Stimulated activated naive CD8-positive, alpha-beta T cell treated with anti-CD3 and anti-CD28 coated beads, Interleukin-15, amount 100 ng/mL, for 72 hours (primary cell): ENCODE measurements at regions not wholly inside any gene's neighbourhood (a gene's known extent, or its start where the extent isn't known, plus 50 kb on each side); places are given as distances from the start of the nearest gene placed in this dataset.

ENCODE experiments used
- ATAC-seq: fragments of 150-1000 bp; cut with Tn5 transposase; 2 replicates; pipeline ENCODE4 v1.10.0; 2021; ENCODE audit warnings: mild to moderate bottlenecking, moderate library complexity
- DNase-seq, 2 donors: peaks; one replicate each; pipeline ENCODE4 v3.0.0; 2021 to 2022
- H3K27ac Mint-ChIP-seq, 2 donors: one replicate each; pipeline ENCODE4 v1.8.0; 2022; ENCODE audit warnings: mild to moderate bottlenecking in 2 of 2, mixed read lengths in 2 of 2, moderate library complexity in 2 of 2
- H3K27me3 Mint-ChIP-seq: one replicate; pipeline ENCODE4 v1.8.0; 2022; ENCODE audit warnings: mixed read lengths
- H3K4me1 Mint-ChIP-seq: one replicate; pipeline ENCODE4 v1.8.0; 2022; ENCODE audit warnings: mild to moderate bottlenecking, mixed read lengths
- H3K4me3 Mint-ChIP-seq, 2 donors: one replicate each; pipeline ENCODE4 v1.8.0; 2022; ENCODE audit warnings: mild to moderate bottlenecking in 2 of 2, mixed read lengths in 2 of 2, moderate library complexity in 1 of 2
- H3K9me3 Mint-ChIP-seq, 2 donors: one replicate each; pipeline ENCODE4 v1.8.0; 2022; ENCODE audit warnings: mixed read lengths in 2 of 2

GRCh38 chr15:70427167-70428120 is 329.7 kb upstream of the TLE3 start:
- Mint-ChIP-seq H3K27ac (no peak overlapping the region), H3K4me3 (no peak overlapping the region), H3K27me3 (peaks cover 14% of the 10 kb centered on the region), H3K9me3 (peaks cover 6 to 23% of the 10 kb centered on the region in 2 donors), H3K4me1 (peaks cover 32% of the 10 kb centered on the region)
- ATAC-seq (no peak), DNase-seq (no peak)

DNA sequence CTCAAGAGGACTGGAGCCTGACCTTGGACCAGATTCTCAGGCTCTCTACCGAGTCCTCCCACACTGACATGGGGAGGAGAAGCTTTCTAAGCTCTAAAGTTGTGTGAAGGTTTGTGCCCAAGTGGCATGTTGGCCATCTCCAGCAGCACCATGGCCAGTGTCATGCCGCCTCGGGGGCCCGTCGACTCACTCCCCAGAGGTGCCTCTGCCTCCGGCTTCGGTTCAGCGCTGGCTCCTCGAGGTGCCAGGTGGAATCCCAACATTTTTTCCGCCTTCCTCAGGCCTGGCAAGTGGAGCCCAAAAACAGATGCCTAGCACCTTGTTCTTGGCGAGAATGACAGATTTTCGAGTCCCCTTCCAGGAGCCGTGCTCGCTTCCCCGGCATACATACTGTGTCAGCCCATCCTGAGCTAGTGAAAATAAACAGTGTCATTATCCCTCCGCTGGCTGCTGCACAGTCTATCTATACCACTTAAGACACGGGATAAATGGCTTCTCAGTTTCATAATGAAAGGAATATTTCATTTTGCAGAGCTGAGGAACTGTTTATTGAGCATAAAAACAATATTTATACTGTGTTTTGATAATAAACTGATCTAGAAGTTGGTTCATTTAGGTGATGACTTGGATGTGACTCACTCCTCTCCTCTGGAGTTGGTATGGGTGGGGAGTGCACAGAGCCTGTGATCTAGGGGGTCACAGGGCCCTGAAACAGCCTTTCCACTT is 328.5 kb upstream of the TLE3 start:
- Mint-ChIP-seq H3K9me3 (peaks cover 6 to 23% of the 10 kb centered on the region in 2 donors), H3K27me3 (peaks cover 20% of the 10 kb centered on the region), H3K4me1 (peaks cover 32% of the 10 kb centered on the region), H3K27ac (no peak overlapping the region), H3K4me3 (no peak overlapping the region)
- ATAC-seq = no peak
- no peak for DNase-seq

DNA sequence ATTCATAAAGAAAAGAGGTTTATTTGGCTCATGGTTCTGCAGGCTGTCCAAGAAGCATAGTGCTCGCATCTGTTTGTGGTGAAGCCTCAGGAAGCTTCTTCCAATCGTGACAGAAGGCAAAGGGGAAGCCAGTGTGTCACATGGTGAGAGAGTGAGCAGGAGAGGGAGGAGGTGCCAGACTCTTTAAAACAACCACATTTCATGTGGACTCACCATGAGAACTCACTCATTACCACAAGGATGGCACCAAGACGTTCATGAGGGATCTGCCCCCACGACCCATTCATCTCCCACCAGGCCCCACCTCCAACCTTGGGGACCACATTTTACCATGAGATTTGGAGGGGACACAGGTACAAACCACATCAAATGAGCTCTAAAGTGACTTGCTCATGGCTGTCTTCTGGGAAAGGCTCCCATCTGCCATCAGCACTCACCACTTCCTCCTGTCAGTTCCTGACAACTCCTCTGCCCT is 327.3 kb upstream of the TLE3 start:
- Mint-ChIP-seq H3K27ac (no peak overlapping the region), H3K9me3 (peaks cover 6 to 23% of the 10 kb centered on the region in 2 donors), H3K4me3 (peak overlapping the region in 1 of 2 donors; percentile 45), H3K27me3 (peaks cover 27% of the 10 kb centered on the region), H3K4me1 (peaks cover 32% of the 10 kb centered on the region)
- peak; percentile 90 for ATAC-seq
- DNase-seq = peak in 1 of 2 donors; percentile 62

DNA sequence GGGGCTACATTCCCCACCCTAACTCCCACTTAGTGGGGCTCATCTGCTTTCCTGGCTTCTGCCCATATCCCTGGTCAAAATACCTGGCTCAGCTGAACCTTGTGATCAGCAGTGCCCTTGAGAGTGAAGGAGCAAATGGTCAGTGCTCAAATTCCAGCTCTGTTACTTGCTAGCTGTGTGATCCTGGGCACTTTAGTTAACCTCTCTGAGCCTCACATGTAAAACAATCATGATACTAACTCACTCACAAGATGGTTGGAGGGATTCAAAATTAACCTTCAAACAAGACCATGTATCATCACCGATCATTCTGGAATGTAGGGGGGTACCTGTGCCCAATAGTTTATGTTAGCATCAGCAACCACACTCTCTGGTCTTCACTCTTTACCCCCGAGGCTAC is 325.6 kb upstream of the TLE3 start:
- DNase-seq (no peak), ATAC-seq (no peak)
- Mint-ChIP-seq H3K4me3 (no peak overlapping the region), H3K27me3 (peaks cover 34% of the 10 kb centered on the region), H3K27ac (no peak overlapping the region), H3K9me3 (peaks cover 6 to 16% of the 10 kb centered on the region in 2 donors), H3K4me1 (peaks cover 32% of the 10 kb centered on the region)

DNA sequence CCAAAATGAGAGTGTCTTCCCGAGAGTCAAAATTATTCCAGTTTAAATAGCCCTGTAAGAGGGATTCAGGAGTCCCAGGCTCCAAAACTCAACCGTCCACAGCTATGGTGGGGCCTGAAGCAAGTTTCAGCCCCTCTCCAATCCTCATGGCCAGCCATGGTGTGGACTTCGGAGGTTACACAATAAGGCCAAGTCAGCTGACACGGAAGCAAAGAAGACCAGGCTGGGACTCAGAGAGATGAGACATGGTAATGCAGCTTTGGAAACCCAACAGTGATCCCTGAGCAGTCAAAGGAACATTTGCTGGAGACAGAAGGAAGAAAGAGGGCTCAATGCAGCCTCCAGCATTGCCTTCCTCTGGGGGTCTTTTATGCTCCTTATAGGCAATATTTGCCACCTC is 324.6 kb upstream of the TLE3 start:
- peaks cover 6 to 11% of the 10 kb centered on the region in 2 donors for H3K9me3 Mint-ChIP-seq
- H3K27ac Mint-ChIP-seq = peak overlapping the region in 1 of 2 donors; percentile 63
- peaks cover 32% of the 10 kb centered on the region for H3K4me1 Mint-ChIP-seq
- ATAC-seq (no peak), DNase-seq (no peak)
- H3K4me3 Mint-ChIP-seq = no peak overlapping the region
- H3K27me3 Mint-ChIP-seq = peaks cover 34% of the 10 kb centered on the region

DNA sequence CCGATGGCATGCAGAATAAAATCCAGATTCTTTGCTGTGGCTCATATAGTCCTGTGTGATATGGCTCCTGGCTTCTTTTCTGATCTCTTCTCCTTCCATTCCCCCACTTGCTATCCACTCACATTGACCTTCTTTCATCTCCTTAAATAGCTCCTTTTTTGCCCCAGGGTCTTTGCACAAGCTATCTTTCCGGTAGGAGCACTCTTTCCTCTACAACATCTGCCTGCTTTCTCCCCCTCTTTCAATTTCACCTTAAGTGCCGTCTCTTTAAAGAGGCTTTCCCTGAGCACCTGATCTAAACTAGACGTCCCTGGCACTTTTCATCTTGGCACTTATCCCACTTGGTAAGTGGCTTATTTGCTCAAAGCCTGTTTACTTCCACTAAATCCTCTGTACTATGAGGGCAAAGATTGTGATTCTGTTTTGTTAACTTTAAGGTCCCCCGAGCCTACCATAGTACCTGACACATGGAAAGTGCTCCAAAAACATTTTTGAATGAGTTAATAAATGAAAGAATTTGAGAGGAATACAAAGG is 323.3 kb upstream of the TLE3 start:
- H3K27ac Mint-ChIP-seq = no peak overlapping the region
- H3K9me3 Mint-ChIP-seq = peaks cover 6 to 11% of the 10 kb centered on the region in 2 donors
- ATAC-seq (no peak), DNase-seq (no peak)
- no peak overlapping the region for H3K4me3 Mint-ChIP-seq
- peaks cover 44% of the 10 kb centered on the region for H3K27me3 Mint-ChIP-seq
- H3K4me1 Mint-ChIP-seq = peaks cover 24% of the 10 kb centered on the region

DNA sequence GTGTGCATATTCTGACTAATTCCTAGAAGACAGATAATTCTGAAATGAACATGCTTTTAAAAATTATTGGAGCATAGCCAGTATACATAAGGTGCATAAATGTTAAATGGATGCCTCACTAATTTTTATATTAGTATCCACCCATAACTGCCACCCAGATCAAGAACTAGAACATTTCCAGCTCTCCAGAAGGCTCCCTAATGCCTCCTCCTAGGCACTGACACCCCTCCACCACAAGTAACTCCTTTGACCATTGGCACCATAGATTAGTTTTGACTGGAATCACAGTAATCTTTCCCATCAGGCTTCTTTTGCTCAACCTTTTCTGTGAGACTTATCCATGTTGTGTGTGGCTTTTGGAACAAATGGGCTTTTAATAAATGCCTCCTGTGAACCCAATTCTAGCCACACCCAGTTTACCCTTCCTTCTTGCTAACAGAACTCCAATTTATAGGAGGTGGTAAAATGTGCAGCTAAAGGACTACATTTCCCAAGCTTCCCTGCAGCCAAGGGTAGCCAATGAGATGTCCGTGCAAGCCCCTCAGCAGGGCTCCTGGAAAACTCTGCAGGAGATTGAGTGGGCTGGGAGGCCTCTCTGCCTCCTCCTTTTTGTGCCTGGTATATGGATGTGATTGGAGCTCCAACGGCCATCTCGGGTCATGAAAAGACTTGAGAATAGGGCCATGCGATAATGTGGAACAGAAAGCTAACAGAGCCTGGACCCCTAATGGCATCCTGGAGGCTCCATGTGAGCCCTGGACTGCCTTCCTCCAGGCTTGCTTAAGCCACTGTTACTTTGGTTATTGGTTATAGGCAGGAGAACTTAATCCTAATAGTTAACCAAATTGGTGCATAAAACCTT is 322.6 kb upstream of the TLE3 start:
- Mint-ChIP-seq H3K4me3 (no peak overlapping the region), H3K27me3 (peaks cover 46% of the 10 kb centered on the region), H3K9me3 (peaks cover 6 to 11% of the 10 kb centered on the region in 2 donors), H3K4me1 (peaks cover 17% of the 10 kb centered on the region), H3K27ac (no peak overlapping the region)
- no peak for DNase-seq
- ATAC-seq = no peak

DNA sequence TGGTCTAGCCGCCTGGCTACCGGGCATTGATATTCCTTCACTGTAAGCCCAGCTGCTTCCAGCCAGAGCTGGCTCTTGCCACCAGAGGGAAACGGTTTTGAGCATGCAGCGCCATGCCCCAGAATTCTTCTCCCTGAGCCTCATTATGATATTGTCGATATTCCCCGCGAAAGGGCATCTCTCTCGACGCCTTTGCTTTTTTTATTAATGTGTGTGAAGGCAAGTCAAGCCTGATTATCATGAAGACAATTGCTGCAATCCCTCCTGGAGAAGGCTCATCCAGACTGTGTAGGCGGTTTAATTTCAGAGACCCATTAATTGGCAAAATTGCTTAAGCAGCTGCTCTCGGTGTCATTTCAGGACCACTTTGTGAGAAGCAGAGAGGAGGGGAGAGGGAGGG is 321.2 kb upstream of the TLE3 start:
- H3K4me1 Mint-ChIP-seq = peaks cover 3% of the 10 kb centered on the region
- H3K27ac Mint-ChIP-seq = no peak overlapping the region
- H3K4me3 Mint-ChIP-seq = no peak overlapping the region
- ATAC-seq = no peak
- no peak for DNase-seq
- H3K27me3 Mint-ChIP-seq = peaks cover 46% of the 10 kb centered on the region
- peaks cover 0 to 2% of the 10 kb centered on the region in 2 donors for H3K9me3 Mint-ChIP-seq

- Mint-ChIP-seq H3K4me3 (no peak overlapping the region), H3K9me3 (no peaks in the 10 kb centered on the region)
Observed at GRCh38 chr15:70417535-70417934, 319.8 kb upstream of the TLE3 start.

GRCh38 chr15:70416829-70417228 is 319.1 kb upstream of the TLE3 start:
- no peaks in the 10 kb centered on the region for H3K4me1 Mint-ChIP-seq

More at GRCh38 chr15:70417535-70417934, 319.8 kb upstream of the TLE3 start:
- DNase-seq = no peak
- H3K27me3 Mint-ChIP-seq = peaks cover 48% of the 10 kb centered on the region
- no peak for ATAC-seq
- no peaks in the 10 kb centered on the region for H3K4me1 Mint-ChIP-seq
- H3K27ac Mint-ChIP-seq = no peak overlapping the region

DNA sequence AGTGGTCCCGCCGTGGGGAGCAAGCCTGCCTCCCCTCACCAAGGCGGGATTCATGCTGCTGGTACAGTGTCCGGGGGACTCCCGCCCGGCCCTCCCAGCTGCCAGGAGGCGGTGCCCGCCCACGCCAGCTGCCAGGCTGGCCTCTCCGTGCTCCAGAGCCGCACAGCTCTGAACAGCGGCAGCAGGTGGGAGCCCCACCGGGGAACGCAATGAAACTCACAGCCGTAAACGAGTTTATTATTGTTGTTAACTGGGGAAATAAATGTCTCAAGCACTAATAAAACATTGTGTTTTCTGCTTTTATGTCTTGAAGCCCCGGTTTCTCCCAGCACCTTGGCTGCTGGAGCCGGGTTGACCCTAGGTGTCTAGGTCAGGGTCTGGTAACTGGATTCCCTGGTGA is 317.7 kb upstream of the TLE3 start:
- Mint-ChIP-seq H3K27me3 (peaks cover 27% of the 10 kb centered on the region), H3K9me3 (no peaks in the 10 kb centered on the region), H3K4me3 (no peak overlapping the region), H3K27ac (no peak overlapping the region), H3K4me1 (no peaks in the 10 kb centered on the region)
- DNase-seq (no peak), ATAC-seq (no peak)

More at GRCh38 chr15:70416829-70417228, 319.1 kb upstream of the TLE3 start:
- H3K27me3 Mint-ChIP-seq = peaks cover 41% of the 10 kb centered on the region
- no peak for DNase-seq
- H3K4me3 Mint-ChIP-seq = no peak overlapping the region
- no peak overlapping the region for H3K27ac Mint-ChIP-seq
- no peak for ATAC-seq
- no peaks in the 10 kb centered on the region for H3K9me3 Mint-ChIP-seq

DNA sequence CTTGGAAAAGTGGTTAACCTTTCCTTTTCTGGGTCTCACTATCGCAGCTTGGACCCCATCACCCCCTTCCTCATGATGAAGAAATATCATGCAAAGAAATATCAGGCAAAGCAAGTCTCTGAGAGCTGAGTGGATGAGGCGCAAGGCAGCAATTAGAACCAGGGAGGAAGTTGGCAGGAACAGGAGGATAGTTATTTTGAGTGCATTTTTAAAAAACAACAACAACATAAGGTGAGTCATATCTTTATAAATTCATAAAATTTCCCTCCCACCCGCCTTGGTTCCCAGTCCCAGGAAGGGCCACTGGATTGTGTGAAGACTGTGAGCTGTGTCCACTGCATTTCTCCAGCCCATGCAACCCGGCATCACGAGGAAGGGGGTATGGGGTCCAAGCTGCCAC is 316.9 kb upstream of the TLE3 start:
- ATAC-seq (no peak), DNase-seq (no peak)
- H3K4me3 Mint-ChIP-seq = no peak overlapping the region
- no peaks in the 10 kb centered on the region for H3K9me3 Mint-ChIP-seq
- no peak overlapping the region for H3K27ac Mint-ChIP-seq
- H3K4me1 Mint-ChIP-seq = no peaks in the 10 kb centered on the region
- peaks cover 22% of the 10 kb centered on the region for H3K27me3 Mint-ChIP-seq

DNA sequence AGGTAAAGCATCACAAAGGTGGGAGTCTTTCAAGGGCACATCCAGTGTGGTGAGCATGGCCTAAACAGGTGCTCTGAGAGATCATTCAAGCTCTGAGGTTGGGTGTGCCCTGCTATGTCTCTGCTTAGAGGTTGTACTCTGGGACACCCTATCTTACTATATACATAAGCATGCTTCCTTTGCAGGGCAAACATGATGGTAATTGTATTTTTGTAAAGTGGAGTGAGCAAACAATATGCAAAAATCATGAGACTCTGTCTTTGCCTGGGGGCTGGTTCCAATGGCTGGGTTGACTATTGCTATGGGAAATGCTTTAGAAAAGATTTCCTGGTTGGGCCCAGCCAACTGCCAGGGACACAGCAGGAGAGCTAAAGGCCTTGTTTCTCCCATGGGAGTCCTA is 315.1 kb upstream of the TLE3 start:
- H3K27me3 Mint-ChIP-seq = peaks cover 19% of the 10 kb centered on the region
- ATAC-seq (no peak), DNase-seq (no peak)
- no peaks in the 10 kb centered on the region for H3K4me1 Mint-ChIP-seq
- H3K9me3 Mint-ChIP-seq = peaks cover 0 to 8% of the 10 kb centered on the region in 2 donors
- no peak overlapping the region for H3K27ac Mint-ChIP-seq
- H3K4me3 Mint-ChIP-seq = no peak overlapping the region

DNA sequence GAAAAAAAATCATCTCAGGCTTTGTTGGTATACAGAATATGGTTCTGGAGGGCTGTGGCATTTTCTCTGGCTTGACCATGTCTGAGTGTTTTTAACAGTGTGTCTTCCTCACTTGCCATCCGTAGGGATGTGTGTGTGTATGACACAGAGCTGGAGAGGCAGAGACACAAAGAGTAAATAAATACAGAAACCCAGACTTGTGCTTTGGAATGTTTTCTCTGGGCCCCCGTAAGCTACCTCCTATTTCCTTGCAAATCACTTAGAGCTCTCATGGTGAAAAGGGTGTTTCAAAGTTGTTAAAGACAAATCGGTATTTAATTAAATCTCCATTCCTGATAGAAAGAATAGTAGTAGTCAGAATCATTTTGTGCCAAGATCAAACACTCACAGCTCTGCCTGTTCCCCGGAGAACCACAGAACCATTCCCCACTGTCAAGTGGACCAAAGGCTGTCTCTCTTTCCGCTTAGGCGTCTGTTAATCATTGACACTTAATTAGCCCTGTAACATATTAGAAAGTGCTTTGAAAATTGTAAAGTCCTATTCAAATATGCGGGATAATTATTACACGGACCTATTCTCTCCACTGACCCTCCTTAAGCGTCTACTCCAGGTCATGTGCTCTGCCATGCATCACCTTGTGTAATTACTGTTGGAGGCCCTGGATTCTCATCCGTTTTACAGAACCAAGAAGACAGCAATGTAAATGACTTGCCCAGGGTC is 313.6 kb upstream of the TLE3 start:
- peaks cover 0 to 9% of the 10 kb centered on the region in 2 donors for H3K9me3 Mint-ChIP-seq
- DNase-seq = no peak
- H3K27me3 Mint-ChIP-seq = peaks cover 12% of the 10 kb centered on the region
- no peak overlapping the region for H3K4me3 Mint-ChIP-seq
- no peak overlapping the region for H3K27ac Mint-ChIP-seq
- ATAC-seq = no peak
- no peaks in the 10 kb centered on the region for H3K4me1 Mint-ChIP-seq
